ENCODE measurements at regions not wholly inside any gene's neighbourhood (a gene's known extent, or its start where the extent isn't known, plus 50 kb on each side); places are given as distances from the start of the nearest gene placed in this dataset.
"Not testable (repeated sequence)": the region's sequence is repeated elsewhere in the genome, so short reads cannot be mapped to it uniquely, and the experiment has no call there.

GRCh38 chr2:109047569-109047968, 58.5 kb upstream of the EDAR start:
- H3K4me1 ChIP-seq (ENCODE audit: control insufficient read depth, insufficient read depth, low read length), result peaks cover 19% of the 10 kb centered on the region; the same call in 1 of the 2 replicates
- H3K27ac ChIP-seq (ENCODE audit: extremely low read depth, low read depth, low read length); H3K9me3 ChIP-seq (ENCODE audit: control insufficient read depth, insufficient read depth, low read depth, low read length); H3K36me3 ChIP-seq (ENCODE audit: control insufficient read depth in 2 of 2, insufficient read depth in 1 of 2, low read length in 2 of 2); H3K4me3 ChIP-seq (ENCODE audit: low read depth, low read length): not testable (repeated sequence)
- POLR2A ChIA-PET, result interaction anchor here (0.6 kb wide), 1 partner anchor 525 kb away, joined by 4 read pairs; no protein-coding TSS in a partner anchor
- peak; percentile 64; the same call in 1 of the 2 replicates for TF ChIP-seq ZNF121 (tag by site-specific recombination; IDR thresholded peaks at IDR 0.05)
- CTCF ChIA-PET, result interaction anchor here (0.7 kb wide), 2 partner anchors 45 to 125 kb away, joined by 3 to 4 read pairs; no protein-coding TSS in a partner anchor

GRCh38 chr2:109046925-109047508, 58.0 kb upstream of the EDAR start:
- Histone ChIP-seq H3K9me3 (ENCODE audit: control insufficient read depth, insufficient read depth, low read depth, low read length) (no peaks in the 10 kb centered on the region), H3K4me1 (ENCODE audit: control insufficient read depth, insufficient read depth, low read length) (peaks cover 19% of the 10 kb centered on the region; the same call in 1 of the 2 replicates), H3K36me3 (ENCODE audit: control insufficient read depth in 2 of 2, insufficient read depth in 1 of 2, low read length in 2 of 2) (no peaks in the 10 kb centered on the region), H3K27ac (ENCODE audit: extremely low read depth, low read depth, low read length) (no peak overlapping the region; the same call in 1 of the 2 replicates), H3K4me3 (ENCODE audit: low read depth, low read length) (no peak overlapping the region)
- ChIA-PET CTCF (interaction anchor here (0.7 kb wide), 1 partner anchor 125 kb away, joined by 3 read pairs; no protein-coding TSS in a partner anchor), POLR2A (no interaction called here)
- TF ChIP-seq SP7 (tag by site-specific recombination; IDR thresholded peaks at IDR 0.05) (peak; percentile 53; the same call in 1 of the 2 replicates), ZBTB1 (tag by site-specific recombination; IDR thresholded peaks at IDR 0.05) (peak; percentile 21; the same call in 1 of the 2 replicates), MZF1 (tag by site-specific recombination; IDR thresholded peaks at IDR 0.05; ENCODE audit: borderline replicate concordance) (peak; percentile 98), SCRT2 (tag by site-specific recombination; IDR thresholded peaks at IDR 0.05) (peak; percentile 97), IKZF3 (tag by site-specific recombination; IDR thresholded peaks at IDR 0.05) (peak; percentile 56; the same call in 1 of the 2 replicates), HOXA7 (CRISPR knock-in tag; IDR thresholded peaks at IDR 0.05; ENCODE audit: borderline replicate concordance) (no peak), ZNF274 (IDR thresholded peaks at IDR 0.05; ENCODE audit: low read length) (no peak), ZNF274 (tag by site-specific recombination; IDR thresholded peaks at IDR 0.05; ENCODE audit: borderline replicate concordance) (no peak), PRDM10 (tag by site-specific recombination; IDR thresholded peaks at IDR 0.05) (peak; percentile 34), PATZ1 (tag by site-specific recombination; IDR thresholded peaks at IDR 0.05) (peak; percentile 66; the same call in 1 of the 2 replicates), ZEB2 (tag by site-specific recombination; IDR thresholded peaks at IDR 0.05) (no peak), ZIC2 (tag by site-specific recombination; IDR thresholded peaks at IDR 0.05) (peak; percentile 97), ZNF629 (tag by site-specific recombination; IDR thresholded peaks at IDR 0.05) (peak; percentile 71), ZFP3 (tag by site-specific recombination; IDR thresholded peaks at IDR 0.05; ENCODE audit: low read depth) (no peak), ZFHX2 (tag by site-specific recombination; conservative IDR thresholded peaks at IDR 0.05) (peak; percentile 83), ZNF114 (tag by site-specific recombination; IDR thresholded peaks at IDR 0.05) (no peak), ZNF558 (tag by site-specific recombination; IDR thresholded peaks at IDR 0.05) (peak; percentile 58), ZNF24 (tag by site-specific recombination; IDR thresholded peaks at IDR 0.05) (peak; percentile 56; the same call in 1 of the 2 replicates), GLIS1 (tag by site-specific recombination; IDR thresholded peaks at IDR 0.05) (peak; percentile 91), ZNF394 (tag by site-specific recombination; IDR thresholded peaks at IDR 0.05; ENCODE audit: borderline replicate concordance) (peak; percentile 82; the same call in 1 of the 2 replicates), ZNF660 (tag by site-specific recombination; IDR thresholded peaks at IDR 0.05) (peak; percentile 79), ZNF600 (tag by site-specific recombination; IDR thresholded peaks at IDR 0.05) (peak; percentile 38; the same call in 1 of the 2 replicates), ZNF23 (tag by site-specific recombination; IDR thresholded peaks at IDR 0.05; ENCODE audit: borderline replicate concordance) (no peak), PRDM4 (tag by site-specific recombination; IDR thresholded peaks at IDR 0.05) (peak; percentile 85), GLIS2 (tag by site-specific recombination; IDR thresholded peaks at IDR 0.05) (0 out of 2 replicates have a peak, but pooled peaks have one; percentile 40), ZNF843 (tag by site-specific recombination; IDR thresholded peaks at IDR 0.05) (0 out of 2 replicates have a peak, but pooled peaks have one; percentile 14), TRIM28 (IDR thresholded peaks at IDR 0.05; ENCODE audit: borderline replicate concordance, low read length) (peak; percentile 37; the same call in 1 of the 2 replicates)
